ENCODE measurements at regions not wholly inside any gene's neighbourhood (a gene's known extent, or its start where the extent isn't known, plus 50 kb on each side); places are given as distances from the start of the nearest gene placed in this dataset.

DNA sequence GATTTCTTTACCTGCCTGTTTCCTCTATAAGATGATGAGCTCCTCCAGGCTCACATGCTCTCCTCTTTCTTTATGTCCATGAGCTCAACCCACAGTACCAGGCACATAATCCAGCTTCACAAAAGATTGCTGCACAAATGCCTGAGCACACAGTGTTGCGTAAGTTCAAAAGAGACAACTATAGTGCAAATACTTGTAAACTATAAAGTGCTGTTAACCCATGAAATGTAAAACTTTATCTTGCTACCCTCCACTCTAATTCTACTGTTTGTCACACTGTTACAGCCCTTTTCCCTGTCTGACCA is 101.0 kb upstream of the LPP start:
- TF ChIP-seq, protein P1, sequence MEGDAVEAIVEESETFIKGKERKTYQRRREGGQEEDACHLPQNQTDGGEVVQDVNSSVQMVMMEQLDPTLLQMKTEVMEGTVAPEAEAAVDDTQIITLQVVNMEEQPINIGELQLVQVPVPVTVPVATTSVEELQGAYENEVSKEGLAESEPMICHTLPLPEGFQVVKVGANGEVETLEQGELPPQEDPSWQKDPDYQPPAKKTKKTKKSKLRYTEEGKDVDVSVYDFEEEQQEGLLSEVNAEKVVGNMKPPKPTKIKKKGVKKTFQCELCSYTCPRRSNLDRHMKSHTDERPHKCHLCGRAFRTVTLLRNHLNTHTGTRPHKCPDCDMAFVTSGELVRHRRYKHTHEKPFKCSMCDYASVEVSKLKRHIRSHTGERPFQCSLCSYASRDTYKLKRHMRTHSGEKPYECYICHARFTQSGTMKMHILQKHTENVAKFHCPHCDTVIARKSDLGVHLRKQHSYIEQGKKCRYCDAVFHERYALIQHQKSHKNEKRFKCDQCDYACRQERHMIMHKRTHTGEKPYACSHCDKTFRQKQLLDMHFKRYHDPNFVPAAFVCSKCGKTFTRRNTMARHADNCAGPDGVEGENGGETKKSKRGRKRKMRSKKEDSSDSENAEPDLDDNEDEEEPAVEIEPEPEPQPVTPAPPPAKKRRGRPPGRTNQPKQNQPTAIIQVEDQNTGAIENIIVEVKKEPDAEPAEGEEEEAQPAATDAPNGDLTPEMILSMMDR (conservative IDR thresholded peaks at IDR 0.05; ENCODE audit: low read depth, low read length) = no peak
- DNase-seq (ENCODE audit: low read depth) = no peak
- no peak overlapping the region for H3K4me3 ChIP-seq (ENCODE audit: low read depth, low read length)

- H3K4me3 ChIP-seq (ENCODE audit: low read depth, low read length) = no peak overlapping the region
- DNase-seq (ENCODE audit: low read depth) = no peak
- TF ChIP-seq, protein P1 (conservative IDR thresholded peaks at IDR 0.05; ENCODE audit: low read depth, low read length) = no peak
Measured at GRCh38 chr3:188053710-188054380, 100.1 kb upstream of the LPP start.

DNA sequence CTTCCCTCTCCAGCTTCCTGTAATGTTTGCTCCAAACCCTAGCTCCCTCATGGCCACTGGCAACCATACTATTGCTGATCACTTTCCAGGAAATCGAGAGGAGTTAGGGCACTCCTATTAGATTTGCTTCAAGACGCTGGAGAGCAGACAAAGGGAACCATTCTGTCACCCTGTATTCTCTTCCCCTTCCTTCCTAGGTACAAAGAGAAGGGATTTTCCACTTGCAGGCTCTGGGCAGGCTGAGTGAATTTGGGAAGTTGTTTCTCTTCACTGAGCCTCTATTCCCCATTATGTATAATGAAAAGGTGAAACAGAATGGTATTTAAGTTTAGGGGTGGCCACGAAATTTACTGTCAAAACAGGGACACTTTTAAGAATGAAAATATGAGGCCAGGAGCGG is 99.4 kb upstream of the LPP start:
- no peak overlapping the region for H3K4me3 ChIP-seq (ENCODE audit: low read depth, low read length)
- no peak for DNase-seq (ENCODE audit: low read depth)
- TF ChIP-seq, protein P1 (conservative IDR thresholded peaks at IDR 0.05; ENCODE audit: low read depth, low read length) = no peak

- TF ChIP-seq, protein P1 (conservative IDR thresholded peaks at IDR 0.05; ENCODE audit: low read depth, low read length) = no peak
- H3K4me3 ChIP-seq (ENCODE audit: low read depth, low read length) = no peak overlapping the region
- DNase-seq (ENCODE audit: low read depth) = no peak
Measured at GRCh38 chr3:188055388-188055787, 98.6 kb upstream of the LPP start.

- H3K4me3 ChIP-seq (ENCODE audit: low read depth, low read length) = no peak overlapping the region
- TF ChIP-seq, protein P1 (conservative IDR thresholded peaks at IDR 0.05; ENCODE audit: low read depth, low read length) = no peak
- no peak for DNase-seq (ENCODE audit: low read depth)
Measured at GRCh38 chr3:188057124-188057523, 96.8 kb upstream of the LPP start.

- TF ChIP-seq, protein P1 (conservative IDR thresholded peaks at IDR 0.05; ENCODE audit: low read depth, low read length) = no peak
- no peak overlapping the region for H3K4me3 ChIP-seq (ENCODE audit: low read depth, low read length)
- DNase-seq (ENCODE audit: low read depth) = no peak
Measured at GRCh38 chr3:188058569-188059184, 95.3 kb upstream of the LPP start.

DNA sequence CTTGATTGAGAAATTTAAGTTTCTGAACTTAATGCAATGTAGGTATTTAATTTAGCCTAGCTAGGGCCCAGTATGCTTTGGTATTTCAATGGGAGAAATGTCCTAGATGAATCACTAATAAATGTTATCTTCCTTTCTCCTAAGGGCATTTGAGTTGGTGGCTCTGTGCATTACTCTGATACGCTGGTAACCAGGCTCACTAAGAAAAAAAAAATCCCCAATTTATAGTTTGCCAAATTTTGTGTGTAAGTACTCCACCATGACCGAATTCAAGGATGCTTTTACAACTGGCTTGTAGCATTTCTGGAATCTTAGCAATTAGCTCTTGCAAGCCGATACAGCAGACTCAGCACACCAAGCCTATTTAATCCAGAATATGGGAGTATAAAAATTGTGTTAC is 94.6 kb upstream of the LPP start:
- TF ChIP-seq, protein P1 (conservative IDR thresholded peaks at IDR 0.05; ENCODE audit: low read depth, low read length) = no peak

More for the DNA sequence above, 94.6 kb upstream of the LPP start:
- no peak for DNase-seq (ENCODE audit: low read depth)
- H3K4me3 ChIP-seq (ENCODE audit: low read depth, low read length) = no peak overlapping the region
